GM21619 (cell line): ENCODE measurements at regions not wholly inside any gene's neighbourhood (a gene's known extent, or its start where the extent isn't known, plus 50 kb on each side); places are given as distances from the start of the nearest gene placed in this dataset.

Experiments
- ATAC-seq: cut with Tn5 transposase; IDR thresholded peaks from one replicate; pipeline ENCODE4 v1.9.1; 2021; ENCODE audit not compliant: unreplicated experiment

GRCh38 chr12:87795555-87795954 is 233.6 kb downstream of the C12orf50 start:
- no peak for ATAC-seq

GRCh38 chr12:87794854-87795253 is 234.3 kb downstream of the C12orf50 start:
- no peak for ATAC-seq

- ATAC-seq, result no peak
Measured at GRCh38 chr12:87793131-87793530, 236.1 kb downstream of the C12orf50 start.

- ATAC-seq, result no peak
Measured at GRCh38 chr12:87784350-87784749, 244.9 kb downstream of the C12orf50 start.

GRCh38 chr12:87783467-87783866 is 245.7 kb downstream of the C12orf50 start:
- no peak for ATAC-seq

GRCh38 chr12:87782838-87783237 is 246.4 kb downstream of the C12orf50 start:
- ATAC-seq, result no peak

GRCh38 chr12:87779858-87780498 is 249.2 kb downstream of the C12orf50 start:
- no peak for ATAC-seq

GRCh38 chr12:87779016-87779415 is 250.2 kb downstream of the C12orf50 start:
- no peak for ATAC-seq

GRCh38 chr12:87778065-87778464 is 251.1 kb downstream of the C12orf50 start:
- no peak for ATAC-seq

- ATAC-seq, result no peak
Measured at GRCh38 chr12:87775784-87776183, 253.4 kb downstream of the C12orf50 start.

- ATAC-seq, result no peak
Measured at GRCh38 chr12:87775051-87775450, 254.2 kb downstream of the C12orf50 start.

- no peak for ATAC-seq
Measured at GRCh38 chr12:87772401-87772800, 256.8 kb downstream of the C12orf50 start.

GRCh38 chr12:87768501-87769287 is 260.5 kb downstream of the C12orf50 start:
- no peak for ATAC-seq

- no peak for ATAC-seq
Measured at GRCh38 chr12:87766044-87766443, 263.2 kb downstream of the C12orf50 start.

GRCh38 chr12:87760943-87761342 is 268.3 kb downstream of the C12orf50 start:
- ATAC-seq, result no peak

GRCh38 chr12:87758271-87758670 is 270.9 kb downstream of the C12orf50 start:
- no peak for ATAC-seq

GRCh38 chr12:87756721-87757120 is 272.5 kb downstream of the C12orf50 start:
- ATAC-seq, result no peak

- no peak for ATAC-seq
Measured at GRCh38 chr12:87756111-87756510, 273.1 kb downstream of the C12orf50 start.

GRCh38 chr12:87728931-87729593 is 300.1 kb downstream of the C12orf50 start:
- ATAC-seq, result no peak

GRCh38 chr12:87720967-87721366 is 308.2 kb downstream of the C12orf50 start:
- ATAC-seq, result no peak

- no peak for ATAC-seq
Measured at GRCh38 chr12:87704374-87704773, 324.8 kb downstream of the C12orf50 start.

GRCh38 chr12:87690236-87690810 is 338.9 kb downstream of the C12orf50 start:
- no peak for ATAC-seq
